GM12864 (cell line): ENCODE measurements at regions not wholly inside any gene's neighbourhood (a gene's known extent, or its start where the extent isn't known, plus 50 kb on each side); places are given as distances from the start of the nearest gene placed in this dataset.

ENCODE experiments used
- DNase-seq: peaks from one replicate; pipeline ENCODE4 v3.0.0-alpha.2; 2011; ENCODE audit warnings: low read depth
- H3K4me3 ChIP-seq: 2 replicates; pipeline ENCODE4 v1.5.1; 2011; ENCODE audit warnings: mild to moderate bottlenecking, low read depth, low read length, control low read depth
- CTCF ChIP-seq: IDR thresholded peaks from 2 replicates; pipeline ENCODE4 v1.5.1; 2011; ENCODE audit warnings: low read depth, mild to moderate bottlenecking, moderate library complexity, low read length, control low read depth, inconsistent platforms; ENCODE audit errors: missing control alignments

- TF ChIP-seq CTCF: no peak
- DNase-seq: no peak
- H3K4me3 ChIP-seq: no peak overlapping the region
These were observed 408.1 kb upstream of the RUNX1 start for GRCh38 chr21:35457097-35457804.

DNA sequence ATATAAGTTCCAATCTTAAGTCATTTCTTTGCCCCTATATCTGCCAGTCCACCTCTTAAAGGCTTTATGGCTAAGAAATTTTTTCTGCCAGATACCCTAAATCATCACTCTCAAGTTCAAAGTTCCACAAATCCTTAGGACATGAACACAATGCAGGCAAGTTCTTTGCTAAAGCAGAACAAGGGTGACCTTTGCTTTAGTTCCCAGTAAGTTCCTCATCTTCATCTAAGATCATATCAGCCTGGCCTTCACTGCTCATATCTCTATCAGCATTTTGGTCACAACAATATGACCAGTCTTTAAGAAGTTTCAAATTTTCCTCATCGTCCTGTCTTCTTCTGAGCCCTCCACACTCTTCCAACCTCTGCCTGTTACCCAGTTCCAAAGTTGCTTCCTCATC is 402.2 kb upstream of the RUNX1 start:
- H3K4me3 ChIP-seq: no peak overlapping the region
- no peak for TF ChIP-seq CTCF
- no peak for DNase-seq

DNA sequence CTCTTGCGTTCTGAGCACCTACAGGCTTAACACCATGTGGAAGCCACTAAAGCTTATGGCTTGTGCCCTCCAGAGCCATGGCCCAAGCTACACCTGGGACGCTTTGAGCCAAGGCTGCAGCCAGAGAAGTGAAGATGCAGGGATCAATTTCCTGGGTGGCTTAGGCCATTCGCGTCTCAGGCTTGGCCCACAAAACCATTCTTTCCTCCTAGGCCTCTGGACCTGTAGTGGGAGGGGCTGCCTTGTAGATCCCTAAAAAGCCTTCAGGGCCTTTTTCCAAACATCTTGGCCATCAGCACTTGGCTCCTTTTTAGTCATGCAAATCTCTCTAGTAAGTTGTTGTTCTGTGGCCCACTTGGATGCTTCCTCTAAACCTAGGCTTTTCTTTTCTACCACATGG is 401.7 kb upstream of the RUNX1 start:
- no peak for TF ChIP-seq CTCF
- no peak for DNase-seq

GRCh38 chr21:35449846-35450245 is 400.7 kb upstream of the RUNX1 start:
- TF ChIP-seq CTCF: no peak
- no peak for DNase-seq
- H3K4me3 ChIP-seq: no peak overlapping the region

More for the DNA sequence above, 401.7 kb upstream of the RUNX1 start:
- H3K4me3 ChIP-seq: no peak overlapping the region

DNA sequence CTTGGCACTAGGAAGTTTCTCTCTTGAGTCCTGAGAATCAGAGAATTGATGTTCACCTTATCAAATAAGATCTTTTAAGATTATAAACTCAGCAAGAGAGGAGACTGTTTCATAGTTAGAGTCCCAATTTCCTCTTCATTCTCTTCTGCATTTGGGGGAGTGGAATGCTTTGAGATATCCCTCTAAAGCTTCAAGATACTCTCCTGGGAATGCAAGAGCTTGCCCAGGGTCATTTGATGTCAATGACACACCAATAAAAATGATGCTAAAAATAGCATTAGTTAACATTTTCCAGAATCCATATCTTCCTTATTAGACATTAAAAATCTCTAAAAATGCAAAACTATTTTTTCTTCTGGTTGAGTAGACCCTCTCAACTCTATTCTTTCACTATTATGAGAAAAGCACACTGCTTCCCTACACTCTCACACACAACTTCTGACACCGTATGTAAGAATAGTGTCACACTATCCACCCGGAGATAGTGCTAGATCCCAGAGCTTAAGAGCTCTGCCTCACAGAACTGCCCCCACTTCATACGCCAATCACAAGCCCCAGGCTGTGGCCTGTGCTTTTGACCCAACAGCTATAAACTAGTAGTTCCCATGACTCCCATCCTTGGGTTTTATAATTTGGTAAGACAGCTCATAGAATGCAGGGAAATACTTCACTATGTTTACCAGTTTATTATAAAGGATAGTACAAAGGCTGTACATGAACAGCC is 399.9 kb upstream of the RUNX1 start:
- DNase-seq: no peak
- TF ChIP-seq CTCF: no peak
- H3K4me3 ChIP-seq: no peak overlapping the region

- no peak for TF ChIP-seq CTCF
- no peak overlapping the region for H3K4me3 ChIP-seq
- DNase-seq: no peak
These were observed 395.3 kb upstream of the RUNX1 start for GRCh38 chr21:35444391-35444790.
